GM23338 (cell line): ENCODE measurements at regions not wholly inside any gene's neighbourhood (a gene's known extent, or its start where the extent isn't known, plus 50 kb on each side); places are given as distances from the start of the nearest gene placed in this dataset.

Experiments
- EZH2phosphoT487 ChIP-seq: fragments of 200-600 bp; sonication (generic); IDR thresholded peaks from one replicate; pipeline ENCODE4 v1.8.1; 2018; ENCODE audit warnings: antibody characterized with exemption; ENCODE audit not compliant: unreplicated experiment
- POLR2AphosphoS5 ChIP-seq: IDR thresholded peaks from 2 replicates; pipeline ENCODE4 v1.6.1; 2016; ENCODE audit warnings: antibody characterized with exemption, low read depth
- REST ChIP-seq: IDR thresholded peaks from one replicate; pipeline ENCODE4 v1.6.1; 2018; ENCODE audit warnings: antibody characterized with exemption; ENCODE audit not compliant: unreplicated experiment
- ZNF114 ChIP-seq: fragments of 250-450 bp; sonication (Bioruptor Pico); IDR thresholded peaks from 2 replicates; pipeline ENCODE4 v1.5.0; 2020; ENCODE audit warnings: mild to moderate bottlenecking, moderate library complexity
- TF ChIP-seq, protein P1 (sequence below), 2 experiments: fragments of 200-600 bp in 1 of 2; sonication (generic) in 1 of 2; conservative IDR thresholded peaks; 2 replicates each; pipeline versions ENCODE4 v1.5.1 to v1.6.1; 2016 to 2017; ENCODE audit warnings: antibody characterized with exemption in 2 of 2, low read depth in 2 of 2, mild to moderate bottlenecking in 2 of 2, moderate library complexity in 1 of 2

DNA sequence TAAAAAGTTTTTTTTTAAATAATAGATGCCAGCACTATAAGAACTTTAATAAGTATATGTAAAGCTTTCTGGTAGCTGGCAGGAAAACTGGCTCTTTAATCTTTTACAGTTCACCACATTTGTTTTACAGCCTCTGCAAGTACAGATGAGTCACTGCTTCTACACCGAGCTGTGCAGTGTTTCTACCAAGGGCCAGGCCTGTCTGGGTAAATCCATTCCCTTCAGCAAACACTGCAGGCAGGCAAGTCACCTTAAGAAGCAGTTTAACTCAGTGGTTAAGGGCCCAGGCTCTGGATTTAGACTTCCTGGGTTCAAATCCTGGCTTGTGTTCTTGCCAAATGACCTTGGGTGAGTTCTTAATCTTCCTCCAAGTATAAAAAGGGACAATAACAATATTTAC lies 882.9 kb upstream of the AMELY start:
- TF ChIP-seq, protein P1, sequence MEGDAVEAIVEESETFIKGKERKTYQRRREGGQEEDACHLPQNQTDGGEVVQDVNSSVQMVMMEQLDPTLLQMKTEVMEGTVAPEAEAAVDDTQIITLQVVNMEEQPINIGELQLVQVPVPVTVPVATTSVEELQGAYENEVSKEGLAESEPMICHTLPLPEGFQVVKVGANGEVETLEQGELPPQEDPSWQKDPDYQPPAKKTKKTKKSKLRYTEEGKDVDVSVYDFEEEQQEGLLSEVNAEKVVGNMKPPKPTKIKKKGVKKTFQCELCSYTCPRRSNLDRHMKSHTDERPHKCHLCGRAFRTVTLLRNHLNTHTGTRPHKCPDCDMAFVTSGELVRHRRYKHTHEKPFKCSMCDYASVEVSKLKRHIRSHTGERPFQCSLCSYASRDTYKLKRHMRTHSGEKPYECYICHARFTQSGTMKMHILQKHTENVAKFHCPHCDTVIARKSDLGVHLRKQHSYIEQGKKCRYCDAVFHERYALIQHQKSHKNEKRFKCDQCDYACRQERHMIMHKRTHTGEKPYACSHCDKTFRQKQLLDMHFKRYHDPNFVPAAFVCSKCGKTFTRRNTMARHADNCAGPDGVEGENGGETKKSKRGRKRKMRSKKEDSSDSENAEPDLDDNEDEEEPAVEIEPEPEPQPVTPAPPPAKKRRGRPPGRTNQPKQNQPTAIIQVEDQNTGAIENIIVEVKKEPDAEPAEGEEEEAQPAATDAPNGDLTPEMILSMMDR (conservative IDR thresholded peaks at IDR 0.05; ENCODE audit: low read depth in 2 of 2) = no peak
- TF ChIP-seq POLR2AphosphoS5 (no peak), ZNF114 (CRISPR knock-in tag) (no peak), REST (no peak), EZH2phosphoT487 (no peak)
